Thyroid gland (tissue), 4 donors: ENCODE measurements at regions not wholly inside any gene's neighbourhood (a gene's known extent, or its start where the extent isn't known, plus 50 kb on each side); places are given as distances from the start of the nearest gene placed in this dataset.

Experiments
- DNase-seq, 2 donors: peaks; one replicate each; pipeline ENCODE4 v3.0.0-alpha.2; 2019
- H3K27ac ChIP-seq, 3 donors: fragments of 200-600 bp; sonication (generic); 1 replicate in 2 of 3; 2 replicates in 1 of 3; pipeline ENCODE4 v1.5.1; 2016 to 2019; ENCODE audit warnings: mild to moderate bottlenecking in 1 of 3, moderate library complexity in 1 of 3
- H3K27me3 ChIP-seq: fragments of 200-600 bp; sonication (generic); one replicate; pipeline ENCODE4 v1.5.1; 2019
- H3K36me3 ChIP-seq, 2 donors: fragments of 200-600 bp; sonication (generic); one replicate each; pipeline ENCODE4 v1.5.1; 2016 to 2019
- H3K4me1 ChIP-seq, 2 donors: fragments of 200-600 bp; sonication (generic); one replicate each; pipeline ENCODE4 v1.5.1; 2017 to 2019
- H3K4me3 ChIP-seq, 3 donors: fragments of 200-600 bp; sonication (generic); replicated peaks in 1 of 3; 1 replicate in 2 of 3; 2 replicates in 1 of 3; pipeline ENCODE4 v1.5.1; 2016; ENCODE audit warnings: mild to moderate bottlenecking in 1 of 3
- H3K9me3 ChIP-seq: fragments of 200-600 bp; sonication (generic); one replicate; pipeline ENCODE4 v1.5.1; 2017
- CTCF ChIP-seq, 6 experiments: fragments of 200-600 bp in 3 of 6; fragments of 450-650 bp in 3 of 6; sonication (generic) in 3 of 6; IDR thresholded peaks; one replicate each; pipeline ENCODE4 v1.5.1; 2016 to 2019; ENCODE audit warnings: antibody characterized with exemption in 6 of 6, mild to moderate bottlenecking in 2 of 6, inconsistent platforms in 1 of 6, moderate library complexity in 1 of 6
- POLR2A ChIP-seq, 2 donors: fragments of 450-650 bp; IDR thresholded peaks; one replicate each; pipeline ENCODE4 v1.6.1; 2017; ENCODE audit warnings: antibody characterized with exemption in 2 of 2, mild to moderate bottlenecking in 2 of 2, moderate library complexity in 1 of 2
- WGBS, 2 donors: methylation state at CpG; one replicate each; pipeline ENCODE4 v1.1.5; 2017; 5-methylcytosine and 5-hydroxymethylcytosine counted together
- intact Hi-C: fragments of 100-400 bp; cut with DNase I; formaldehyde crosslinking; loops from one replicate; pipeline ENCODE4 v1.15.1; 2023

GRCh38 chr3:72558001-72558400, 290.2 kb downstream of the SHQ1 start:
- intact Hi-C loops, result no loop called here
- H3K27me3 ChIP-seq, result no peaks in the 10 kb centered on the region
- H3K4me1 ChIP-seq, result no peaks in the 10 kb centered on the region
- no peaks in the 10 kb centered on the region for H3K36me3 ChIP-seq
- no peaks in the 10 kb centered on the region for H3K9me3 ChIP-seq
- H3K27ac ChIP-seq, result no peak overlapping the region
- DNase-seq, result no peak
- TF ChIP-seq CTCF (IDR thresholded peaks at IDR 0.05) (no peak), POLR2A (IDR thresholded peaks at IDR 0.05) (no peak)
- 85 to 91% methylated on average over 3 of the region's 3 CpGs for WGBS, 2 donors
- no peak overlapping the region for H3K4me3 ChIP-seq

- intact Hi-C loops, result no loop called here
- WGBS, 2 donors, result 95 to 97% methylated on average over 4 of the region's 4 CpGs
Measured at GRCh38 chr3:72555714-72556113, 292.5 kb downstream of the SHQ1 start.

GRCh38 chr3:72554689-72555088, 293.6 kb downstream of the SHQ1 start:
- Histone ChIP-seq H3K27me3 (no peaks in the 10 kb centered on the region), H3K9me3 (no peaks in the 10 kb centered on the region), H3K4me1 (no peaks in the 10 kb centered on the region), H3K4me3 (no peak overlapping the region), H3K27ac (no peak overlapping the region), H3K36me3 (no peaks in the 10 kb centered on the region)
- TF ChIP-seq POLR2A (IDR thresholded peaks at IDR 0.05) (no peak), CTCF (IDR thresholded peaks at IDR 0.05) (no peak)
- no peak for DNase-seq
- intact Hi-C loops, result no loop called here
- 82% methylated on average over 4 of the region's 4 CpGs for WGBS, 2 donors

More at GRCh38 chr3:72555714-72556113, 292.5 kb downstream of the SHQ1 start:
- TF ChIP-seq CTCF (IDR thresholded peaks at IDR 0.05), result no peak
- no peak for TF ChIP-seq POLR2A (IDR thresholded peaks at IDR 0.05)
- no peak for DNase-seq
- Histone ChIP-seq H3K27me3 (no peaks in the 10 kb centered on the region), H3K27ac (no peak overlapping the region), H3K36me3 (no peaks in the 10 kb centered on the region), H3K4me1 (no peaks in the 10 kb centered on the region), H3K9me3 (no peaks in the 10 kb centered on the region), H3K4me3 (no peak overlapping the region)

GRCh38 chr3:72553298-72553697, 294.9 kb downstream of the SHQ1 start:
- Histone ChIP-seq H3K4me3 (no peak overlapping the region), H3K4me1 (no peaks in the 10 kb centered on the region), H3K27me3 (no peaks in the 10 kb centered on the region), H3K9me3 (no peaks in the 10 kb centered on the region), H3K36me3 (no peaks in the 10 kb centered on the region), H3K27ac (no peak overlapping the region)
- DNase-seq, result no peak
- 69 to 79% methylated on average over 4 of the region's 4 CpGs for WGBS, 2 donors
- intact Hi-C loops, result no loop called here
- TF ChIP-seq CTCF (IDR thresholded peaks at IDR 0.05) (no peak), POLR2A (IDR thresholded peaks at IDR 0.05) (no peak)

GRCh38 chr3:72550582-72551262, 297.5 kb downstream of the SHQ1 start:
- no peak overlapping the region for H3K4me3 ChIP-seq
- intact Hi-C loops, result no loop called here
- 96 to 97% methylated on average over 4 of the region's 4 CpGs for WGBS, 2 donors
- TF ChIP-seq POLR2A (IDR thresholded peaks at IDR 0.05), result no peak
- TF ChIP-seq CTCF (IDR thresholded peaks at IDR 0.05), result no peak
- H3K36me3 ChIP-seq, result no peaks in the 10 kb centered on the region
- H3K27ac ChIP-seq, result no peak overlapping the region
- no peaks in the 10 kb centered on the region for H3K9me3 ChIP-seq
- no peak for DNase-seq
- no peaks in the 10 kb centered on the region for H3K4me1 ChIP-seq
- no peaks in the 10 kb centered on the region for H3K27me3 ChIP-seq
